ENCODE measurements at regions not wholly inside any gene's neighbourhood (a gene's known extent, or its start where the extent isn't known, plus 50 kb on each side); places are given as distances from the start of the nearest gene placed in this dataset.

DNA sequence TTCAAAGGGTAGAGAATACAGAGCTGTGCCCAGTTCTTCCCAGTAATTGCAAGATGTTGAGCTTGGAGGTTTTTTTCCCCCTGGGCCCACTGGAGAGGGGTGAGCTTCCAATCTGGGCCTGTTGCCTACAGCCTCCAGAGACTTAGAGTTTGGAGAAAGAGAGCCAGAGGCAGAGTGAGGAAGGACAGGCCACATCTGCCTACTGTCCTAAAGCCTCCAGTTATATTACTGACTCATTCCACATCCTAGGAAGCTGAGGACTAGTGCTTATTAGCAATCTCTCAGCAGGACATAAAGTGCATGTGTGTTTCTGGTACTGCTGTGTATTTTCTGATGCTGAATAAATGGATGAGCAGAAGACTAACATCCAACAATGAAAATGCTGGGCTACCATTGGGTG lies 181.0 kb upstream of the MAMLD1 start:
- TF ChIP-seq EZH2phosphoT487 (IDR thresholded peaks at IDR 0.05; ENCODE audit: low read length) (no peak), EZH2 (optimal IDR thresholded peaks at IDR 0.05; ENCODE audit: low read depth, low read length) (no peak)
- H3K79me2 ChIP-seq (ENCODE audit: low read length): no peaks in the 10 kb centered on the region
- H3F3A ChIP-seq (ENCODE audit: insufficient read depth, low read length): no peaks in the 10 kb centered on the region
- no peaks in the 10 kb centered on the region for H3K9me3 ChIP-seq (replicated peaks; ENCODE audit: insufficient read depth, low read length)
- H3K9ac ChIP-seq (ENCODE audit: low read length): no peak overlapping the region
- H3K27ac ChIP-seq (ENCODE audit: low read length): no peak overlapping the region
- no peak for DNase-seq
- H2AFZ ChIP-seq (ENCODE audit: low read length): no peak overlapping the region
- no peaks in the 10 kb centered on the region for H3K27me3 ChIP-seq (replicated peaks; ENCODE audit: insufficient read depth, low read length)
- H3K4me3 ChIP-seq (ENCODE audit: low read length): no peak overlapping the region
- no peaks in the 10 kb centered on the region for H3K36me3 ChIP-seq (replicated peaks; ENCODE audit: insufficient read depth, low read length)
- no peak overlapping the region for H3K4me2 ChIP-seq (ENCODE audit: low read depth, low read length)
- no peaks in the 10 kb centered on the region for H4K20me1 ChIP-seq (ENCODE audit: insufficient read depth, low read length)
- no peaks in the 10 kb centered on the region for H3K9me2 ChIP-seq (replicated peaks; ENCODE audit: insufficient read depth, low read length)
- H3K4me1 ChIP-seq (ENCODE audit: low read length): no peaks in the 10 kb centered on the region

DNA sequence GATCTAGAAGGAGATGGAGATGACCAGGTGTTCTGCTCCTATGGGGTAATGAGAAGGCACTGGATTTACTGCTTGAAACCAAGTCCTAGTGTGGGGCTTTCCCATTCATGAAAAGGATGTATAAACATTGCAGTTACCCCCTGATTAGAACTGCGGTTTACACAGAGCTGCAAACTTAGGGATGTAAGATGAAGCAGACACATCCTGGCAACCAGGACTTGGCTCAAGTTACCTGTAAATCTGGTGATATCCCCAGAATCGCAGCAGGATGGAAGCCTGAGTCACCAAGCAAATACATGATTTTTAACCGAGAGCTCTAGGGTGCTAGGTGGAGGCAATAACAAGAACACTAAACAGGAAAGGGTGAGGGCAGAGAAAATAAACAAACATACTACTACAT lies 178.6 kb upstream of the MAMLD1 start:
- Histone ChIP-seq H3K4me1 (ENCODE audit: low read length) (no peaks in the 10 kb centered on the region), H3K9me2 (replicated peaks; ENCODE audit: insufficient read depth, low read length) (no peaks in the 10 kb centered on the region), H3F3A (ENCODE audit: insufficient read depth, low read length) (no peaks in the 10 kb centered on the region), H4K20me1 (ENCODE audit: insufficient read depth, low read length) (no peaks in the 10 kb centered on the region), H3K27ac (ENCODE audit: low read length) (no peak overlapping the region), H3K79me2 (ENCODE audit: low read length) (no peaks in the 10 kb centered on the region), H3K4me3 (ENCODE audit: low read length) (no peak overlapping the region), H3K36me3 (replicated peaks; ENCODE audit: insufficient read depth, low read length) (no peaks in the 10 kb centered on the region), H3K27me3 (replicated peaks; ENCODE audit: insufficient read depth, low read length) (no peaks in the 10 kb centered on the region), H3K9me3 (replicated peaks; ENCODE audit: insufficient read depth, low read length) (no peaks in the 10 kb centered on the region), H2AFZ (ENCODE audit: low read length) (no peak overlapping the region), H3K4me2 (ENCODE audit: low read depth, low read length) (no peak overlapping the region), H3K9ac (ENCODE audit: low read length) (no peak overlapping the region)
- no peak for DNase-seq
- TF ChIP-seq EZH2 (optimal IDR thresholded peaks at IDR 0.05; ENCODE audit: low read depth, low read length): no peak
- TF ChIP-seq EZH2phosphoT487 (IDR thresholded peaks at IDR 0.05; ENCODE audit: low read length): no peak
- TF ChIP-seq, protein P1, sequence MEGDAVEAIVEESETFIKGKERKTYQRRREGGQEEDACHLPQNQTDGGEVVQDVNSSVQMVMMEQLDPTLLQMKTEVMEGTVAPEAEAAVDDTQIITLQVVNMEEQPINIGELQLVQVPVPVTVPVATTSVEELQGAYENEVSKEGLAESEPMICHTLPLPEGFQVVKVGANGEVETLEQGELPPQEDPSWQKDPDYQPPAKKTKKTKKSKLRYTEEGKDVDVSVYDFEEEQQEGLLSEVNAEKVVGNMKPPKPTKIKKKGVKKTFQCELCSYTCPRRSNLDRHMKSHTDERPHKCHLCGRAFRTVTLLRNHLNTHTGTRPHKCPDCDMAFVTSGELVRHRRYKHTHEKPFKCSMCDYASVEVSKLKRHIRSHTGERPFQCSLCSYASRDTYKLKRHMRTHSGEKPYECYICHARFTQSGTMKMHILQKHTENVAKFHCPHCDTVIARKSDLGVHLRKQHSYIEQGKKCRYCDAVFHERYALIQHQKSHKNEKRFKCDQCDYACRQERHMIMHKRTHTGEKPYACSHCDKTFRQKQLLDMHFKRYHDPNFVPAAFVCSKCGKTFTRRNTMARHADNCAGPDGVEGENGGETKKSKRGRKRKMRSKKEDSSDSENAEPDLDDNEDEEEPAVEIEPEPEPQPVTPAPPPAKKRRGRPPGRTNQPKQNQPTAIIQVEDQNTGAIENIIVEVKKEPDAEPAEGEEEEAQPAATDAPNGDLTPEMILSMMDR (IDR thresholded peaks at IDR 0.05; ENCODE audit: low read length): no peak

DNA sequence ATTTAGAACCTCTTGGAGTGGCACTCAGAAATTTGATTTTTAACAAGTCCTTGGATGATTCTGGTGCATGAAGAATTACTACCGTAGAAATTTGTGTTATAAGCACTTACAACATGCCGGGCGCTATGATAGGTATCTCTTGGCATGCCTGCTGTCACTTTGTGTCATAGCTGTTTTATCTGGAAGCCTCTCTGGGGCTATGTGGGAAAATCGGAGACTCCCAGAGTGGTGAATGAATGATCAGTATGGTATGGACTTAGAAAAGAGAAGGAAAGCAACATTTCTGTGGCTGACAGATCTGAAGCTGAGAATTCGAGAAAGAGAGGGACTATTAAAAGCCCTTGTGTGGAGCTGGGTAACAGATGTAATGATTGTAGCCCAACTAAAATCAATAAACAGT lies 177.4 kb upstream of the MAMLD1 start:
- no peak overlapping the region for H3K4me2 ChIP-seq (ENCODE audit: low read depth, low read length)
- H4K20me1 ChIP-seq (ENCODE audit: insufficient read depth, low read length): no peaks in the 10 kb centered on the region
- no peak for DNase-seq
- no peak overlapping the region for H3K4me3 ChIP-seq (ENCODE audit: low read length)
- no peaks in the 10 kb centered on the region for H3K27me3 ChIP-seq (replicated peaks; ENCODE audit: insufficient read depth, low read length)
- no peak overlapping the region for H3K9ac ChIP-seq (ENCODE audit: low read length)
- no peaks in the 10 kb centered on the region for H3K36me3 ChIP-seq (replicated peaks; ENCODE audit: insufficient read depth, low read length)
- H3F3A ChIP-seq (ENCODE audit: insufficient read depth, low read length): no peaks in the 10 kb centered on the region
- no peaks in the 10 kb centered on the region for H3K9me3 ChIP-seq (replicated peaks; ENCODE audit: insufficient read depth, low read length)
- TF ChIP-seq EZH2phosphoT487 (IDR thresholded peaks at IDR 0.05; ENCODE audit: low read length): no peak
- no peak for TF ChIP-seq EZH2 (optimal IDR thresholded peaks at IDR 0.05; ENCODE audit: low read depth, low read length)
- TF ChIP-seq, protein P1 (IDR thresholded peaks at IDR 0.05; ENCODE audit: low read length): no peak
- no peaks in the 10 kb centered on the region for H3K79me2 ChIP-seq (ENCODE audit: low read length)
- no peak overlapping the region for H3K27ac ChIP-seq (ENCODE audit: low read length)
- no peaks in the 10 kb centered on the region for H3K9me2 ChIP-seq (replicated peaks; ENCODE audit: insufficient read depth, low read length)
- no peak overlapping the region for H2AFZ ChIP-seq (ENCODE audit: low read length)
- H3K4me1 ChIP-seq (ENCODE audit: low read length): no peaks in the 10 kb centered on the region

DNA sequence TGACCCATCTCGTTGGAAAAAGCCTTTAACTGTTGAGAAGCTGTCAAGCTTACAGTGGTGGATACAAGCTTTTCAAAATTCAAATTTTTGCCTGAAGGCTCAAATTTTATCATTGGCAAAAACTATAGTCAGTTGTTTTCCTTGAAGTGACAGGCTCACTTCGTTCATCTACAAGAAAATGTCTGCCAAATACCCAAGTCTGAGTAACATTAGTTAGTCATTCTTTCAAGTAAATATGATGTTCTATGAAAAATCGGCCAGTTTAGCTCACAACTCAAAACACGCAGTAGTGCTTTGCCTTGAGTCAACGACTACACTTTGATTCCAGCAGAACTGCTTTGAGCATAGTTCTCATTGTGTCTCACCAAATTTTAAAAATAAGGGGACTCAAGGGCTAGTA lies 170.3 kb upstream of the MAMLD1 start:
- TF ChIP-seq, protein P1 (IDR thresholded peaks at IDR 0.05; ENCODE audit: low read length): no peak
- no peak for TF ChIP-seq EZH2 (optimal IDR thresholded peaks at IDR 0.05; ENCODE audit: low read depth, low read length)
- TF ChIP-seq EZH2phosphoT487 (IDR thresholded peaks at IDR 0.05; ENCODE audit: low read length): no peak
- DNase-seq: no peak

More for the DNA sequence above, 170.3 kb upstream of the MAMLD1 start:
- Histone ChIP-seq H3K27me3 (replicated peaks; ENCODE audit: insufficient read depth, low read length) (no peaks in the 10 kb centered on the region), H3F3A (ENCODE audit: insufficient read depth, low read length) (no peaks in the 10 kb centered on the region), H3K4me1 (ENCODE audit: low read length) (no peaks in the 10 kb centered on the region), H3K4me3 (ENCODE audit: low read length) (no peak overlapping the region), H3K79me2 (ENCODE audit: low read length) (no peaks in the 10 kb centered on the region), H3K9ac (ENCODE audit: low read length) (no peak overlapping the region), H2AFZ (ENCODE audit: low read length) (no peak overlapping the region), H4K20me1 (ENCODE audit: insufficient read depth, low read length) (no peaks in the 10 kb centered on the region), H3K9me2 (replicated peaks; ENCODE audit: insufficient read depth, low read length) (no peaks in the 10 kb centered on the region), H3K36me3 (replicated peaks; ENCODE audit: insufficient read depth, low read length) (no peaks in the 10 kb centered on the region), H3K9me3 (replicated peaks; ENCODE audit: insufficient read depth, low read length) (no peaks in the 10 kb centered on the region), H3K27ac (ENCODE audit: low read length) (no peak overlapping the region), H3K4me2 (ENCODE audit: low read depth, low read length) (no peak overlapping the region)

Measured in MM.1S (cell line).